Activated naive CD4-positive, alpha-beta T cell treated with anti-CD3 and anti-CD28 coated beads, Interleukin-2, amount 50 U/mL, for 72 hours (primary cell): ENCODE measurements at regions not wholly inside any gene's neighbourhood (a gene's known extent, or its start where the extent isn't known, plus 50 kb on each side); places are given as distances from the start of the nearest gene placed in this dataset.
"Not testable (repeated sequence)": the region's sequence is repeated elsewhere in the genome, so short reads cannot be mapped to it uniquely, and the experiment has no call there.

Source experiments
- ATAC-seq, 2 donors: fragments of 150-1000 bp; cut with Tn5 transposase; 2 replicates each; pipeline ENCODE4 v1.10.0; 2021; ENCODE audit warnings: mild to moderate bottlenecking in 2 of 2, moderate library complexity in 2 of 2
- DNase-seq, 2 donors: peaks; one replicate each; pipeline ENCODE4 v3.0.0; 2021 to 2022; ENCODE audit warnings: low spot score in 2 of 2
- H3K27ac Mint-ChIP-seq, 2 donors: one replicate each; pipeline ENCODE4 v1.8.0; 2022; ENCODE audit warnings: mild to moderate bottlenecking in 2 of 2, mixed read lengths in 2 of 2
- H3K36me3 Mint-ChIP-seq, 2 donors: one replicate each; pipeline ENCODE4 v1.8.0; 2022; ENCODE audit warnings: mixed read lengths in 2 of 2
- H3K9me3 Mint-ChIP-seq, 2 donors: one replicate each; pipeline ENCODE4 v1.8.0; 2022; ENCODE audit warnings: mixed read lengths in 2 of 2

- no peak overlapping the region for H3K27ac Mint-ChIP-seq
- H3K36me3 Mint-ChIP-seq, result no peaks in the 10 kb centered on the region
- ATAC-seq (no peak), DNase-seq (no peak)
- peaks cover 0 to 12% of the 10 kb centered on the region in 2 donors for H3K9me3 Mint-ChIP-seq
Measured at GRCh38 chr3:159018341-159018740, 216.5 kb downstream of the MFSD1 start.

GRCh38 chr3:159025733-159026132 is 223.9 kb downstream of the MFSD1 start:
- no peak for ATAC-seq

GRCh38 chr3:159026510-159026909 is 224.7 kb downstream of the MFSD1 start:
- ATAC-seq, result no peak
- DNase-seq, result no peak
- H3K36me3 Mint-ChIP-seq, result no peaks in the 10 kb centered on the region
- no peak overlapping the region for H3K27ac Mint-ChIP-seq
- peaks cover 0 to 4% of the 10 kb centered on the region in 2 donors for H3K9me3 Mint-ChIP-seq

More at GRCh38 chr3:159025733-159026132, 223.9 kb downstream of the MFSD1 start:
- peaks cover 0 to 4% of the 10 kb centered on the region in 2 donors for H3K9me3 Mint-ChIP-seq
- H3K36me3 Mint-ChIP-seq, result no peaks in the 10 kb centered on the region
- H3K27ac Mint-ChIP-seq, result no peak overlapping the region
- DNase-seq, result no peak

- peaks cover 3 to 4% of the 10 kb centered on the region in 2 donors for H3K9me3 Mint-ChIP-seq
- DNase-seq, result no peak
- no peak overlapping the region for H3K27ac Mint-ChIP-seq
- H3K36me3 Mint-ChIP-seq, result no peaks in the 10 kb centered on the region
- no peak for ATAC-seq
Measured at GRCh38 chr3:159028706-159029105, 226.9 kb downstream of the MFSD1 start.

GRCh38 chr3:159029306-159030026 is 227.6 kb downstream of the MFSD1 start:
- no peak for ATAC-seq
- no peak for DNase-seq
- Mint-ChIP-seq H3K9me3 (peaks cover 7 to 9% of the 10 kb centered on the region in 2 donors), H3K36me3 (no peaks in the 10 kb centered on the region), H3K27ac (no peak overlapping the region)

- ATAC-seq (no peak), DNase-seq (no peak)
- Mint-ChIP-seq H3K27ac (no peak overlapping the region), H3K36me3 (no peaks in the 10 kb centered on the region), H3K9me3 (peaks cover 7 to 9% of the 10 kb centered on the region in 2 donors)
Measured at GRCh38 chr3:159030138-159030670, 228.3 kb downstream of the MFSD1 start.

GRCh38 chr3:159030886-159031679 is 229.2 kb downstream of the MFSD1 start:
- H3K9me3 Mint-ChIP-seq, result peaks cover 7 to 9% of the 10 kb centered on the region in 2 donors

GRCh38 chr3:159032311-159032710 is 230.5 kb downstream of the MFSD1 start:
- Mint-ChIP-seq H3K27ac (no peak overlapping the region), H3K9me3 (peaks cover 7 to 9% of the 10 kb centered on the region in 2 donors), H3K36me3 (no peaks in the 10 kb centered on the region)
- DNase-seq (no peak), ATAC-seq (no peak)

More at GRCh38 chr3:159030886-159031679, 229.2 kb downstream of the MFSD1 start:
- Mint-ChIP-seq H3K27ac (no peak overlapping the region), H3K36me3 (no peaks in the 10 kb centered on the region)
- no peak for ATAC-seq
- no peak for DNase-seq

- Mint-ChIP-seq H3K36me3 (no peaks in the 10 kb centered on the region), H3K9me3 (peaks cover 6% of the 10 kb centered on the region in 2 donors), H3K27ac (no peak overlapping the region)
- ATAC-seq (no peak), DNase-seq (no peak)
Measured at GRCh38 chr3:159038405-159038804, 236.6 kb downstream of the MFSD1 start.

- Mint-ChIP-seq H3K9me3 (peaks cover 2% of the 10 kb centered on the region in 2 donors), H3K27ac (no peak overlapping the region), H3K36me3 (no peaks in the 10 kb centered on the region)
- no peak for ATAC-seq
- no peak for DNase-seq
Measured at GRCh38 chr3:159039286-159039685, 237.4 kb downstream of the MFSD1 start.

- no peaks in the 10 kb centered on the region for H3K9me3 Mint-ChIP-seq
- DNase-seq, result no peak
- no peak for ATAC-seq
- H3K27ac Mint-ChIP-seq, result no peak overlapping the region
- H3K36me3 Mint-ChIP-seq, result no peaks in the 10 kb centered on the region
Measured at GRCh38 chr3:159045279-159045885, 243.5 kb downstream of the MFSD1 start.

GRCh38 chr3:159047361-159047760 is 245.5 kb downstream of the MFSD1 start:
- peaks cover 0 to 7% of the 10 kb centered on the region in 2 donors for H3K9me3 Mint-ChIP-seq
- DNase-seq (no peak), ATAC-seq (no peak)
- H3K36me3 Mint-ChIP-seq, result no peaks in the 10 kb centered on the region
- H3K27ac Mint-ChIP-seq, result no peak overlapping the region

- H3K36me3 Mint-ChIP-seq, DNase-seq, H3K27ac Mint-ChIP-seq, H3K9me3 Mint-ChIP-seq, ATAC-seq: not testable (repeated sequence)
Measured at GRCh38 chr3:159052494-159052893, 250.6 kb downstream of the MFSD1 start.

GRCh38 chr3:159057621-159058020 is 255.8 kb downstream of the MFSD1 start:
- peaks cover 5 to 15% of the 10 kb centered on the region in 2 donors for H3K9me3 Mint-ChIP-seq

GRCh38 chr3:159058859-159059258 is 257.0 kb downstream of the MFSD1 start:
- Mint-ChIP-seq H3K27ac (no peak overlapping the region), H3K9me3 (peaks cover 5 to 15% of the 10 kb centered on the region in 2 donors), H3K36me3 (no peaks in the 10 kb centered on the region)
- no peak for DNase-seq
- ATAC-seq, result no peak

More at GRCh38 chr3:159057621-159058020, 255.8 kb downstream of the MFSD1 start:
- Mint-ChIP-seq H3K36me3 (no peaks in the 10 kb centered on the region), H3K27ac (no peak overlapping the region)
- DNase-seq, result no peak
- no peak for ATAC-seq

- DNase-seq (no peak), ATAC-seq (no peak)
- H3K27ac Mint-ChIP-seq, result no peak overlapping the region
- peaks cover 5 to 15% of the 10 kb centered on the region in 2 donors for H3K9me3 Mint-ChIP-seq
- H3K36me3 Mint-ChIP-seq, result no peaks in the 10 kb centered on the region
Measured at GRCh38 chr3:159059395-159059794, 257.5 kb downstream of the MFSD1 start.
